NAMALWA (cell line): ENCODE measurements at regions not wholly inside any gene's neighbourhood (a gene's known extent, or its start where the extent isn't known, plus 50 kb on each side); places are given as distances from the start of the nearest gene placed in this dataset.
"Not testable (repeated sequence)": the region's sequence is repeated elsewhere in the genome, so short reads cannot be mapped to it uniquely, and the experiment has no call there.

Experiments
- DNase-seq: peaks from one replicate; pipeline ENCODE4 v3.0.0-alpha.2; 2015; ENCODE audit warnings: low spot score

DNA sequence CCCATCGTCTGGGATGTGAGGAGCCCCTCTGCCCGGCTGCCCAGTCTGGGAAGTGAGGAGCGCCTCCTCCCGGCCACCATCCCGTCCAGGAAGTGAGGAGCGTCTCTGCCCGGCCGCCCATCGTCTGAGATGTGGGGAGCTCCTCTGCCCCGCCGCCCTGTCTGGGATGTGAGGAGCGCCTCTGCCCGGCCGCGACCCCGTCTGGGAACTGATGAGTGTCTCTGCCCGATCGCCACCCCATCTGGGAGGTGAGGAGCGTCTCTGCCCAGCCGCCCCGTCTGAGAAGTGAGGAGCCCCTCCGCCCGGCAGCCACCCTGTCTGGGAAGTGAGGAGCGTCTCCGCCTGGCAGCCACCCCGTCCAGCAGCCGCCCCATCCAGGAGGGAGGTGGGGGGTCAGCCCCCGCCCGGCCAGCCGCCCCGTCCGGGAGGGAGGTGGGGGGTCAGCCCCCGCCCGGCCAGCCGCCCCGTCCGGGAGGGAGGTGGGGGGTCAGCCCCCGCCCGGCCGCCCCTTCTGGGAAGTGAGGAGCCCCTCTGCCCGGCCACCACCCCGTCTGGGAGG lies 705.8 kb downstream of the DTWD2 start:
- DNase-seq = not testable (repeated sequence)

DNA sequence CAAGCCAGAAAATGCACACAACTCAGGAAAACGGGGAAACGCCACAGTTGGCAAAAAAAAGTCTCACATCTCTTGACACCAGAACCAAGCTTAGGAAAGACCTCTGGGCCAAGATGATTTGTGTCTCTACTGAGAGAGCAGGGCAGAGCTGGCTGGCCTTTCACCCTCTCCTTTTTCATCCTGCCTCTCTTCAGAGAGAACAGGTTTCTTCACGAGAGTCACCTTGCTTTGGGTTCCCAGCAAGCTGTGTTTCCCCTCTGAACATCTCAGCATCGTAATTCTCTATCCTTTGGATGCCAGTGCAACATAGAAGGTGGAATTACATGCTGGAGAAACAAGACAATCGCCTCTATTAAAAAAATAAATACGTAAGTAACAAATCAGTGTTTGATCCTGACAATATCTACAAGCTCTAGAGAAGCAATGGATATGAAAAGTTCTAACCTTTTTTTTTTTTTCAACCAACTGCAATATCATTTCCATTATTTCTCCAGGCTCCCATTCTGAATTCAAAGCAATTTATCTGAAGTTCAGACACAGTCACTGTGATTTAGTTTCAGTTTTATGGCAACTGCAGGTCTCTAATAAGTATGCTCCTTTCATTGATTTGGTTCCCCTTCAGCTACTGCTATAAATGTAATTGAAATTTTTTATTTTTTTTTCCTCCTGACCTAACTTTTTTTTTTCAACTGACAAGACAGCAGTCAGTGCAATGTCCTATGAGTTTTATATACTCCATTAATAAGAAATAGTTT lies 708.6 kb downstream of the DTWD2 start:
- no peak for DNase-seq

DNA sequence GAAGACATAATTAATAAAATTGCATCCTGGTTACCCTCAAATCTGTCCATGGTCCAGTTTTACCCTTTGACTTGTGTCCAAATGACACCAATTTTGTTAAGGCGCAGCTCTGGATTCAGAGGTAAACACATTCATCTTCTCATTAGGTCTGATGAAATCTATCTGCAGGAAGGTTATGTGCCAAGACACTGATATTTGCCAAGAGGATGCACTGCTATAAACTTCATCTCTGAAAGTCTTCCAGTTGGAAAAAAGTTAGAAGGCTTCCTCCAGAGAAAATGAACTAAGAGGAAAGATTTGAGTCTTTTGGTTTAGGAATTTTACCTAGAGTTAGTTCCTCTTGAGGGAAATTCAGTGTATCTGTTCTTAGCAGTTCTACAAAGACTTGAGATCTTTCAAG lies 717.8 kb downstream of the DTWD2 start:
- no peak for DNase-seq

DNA sequence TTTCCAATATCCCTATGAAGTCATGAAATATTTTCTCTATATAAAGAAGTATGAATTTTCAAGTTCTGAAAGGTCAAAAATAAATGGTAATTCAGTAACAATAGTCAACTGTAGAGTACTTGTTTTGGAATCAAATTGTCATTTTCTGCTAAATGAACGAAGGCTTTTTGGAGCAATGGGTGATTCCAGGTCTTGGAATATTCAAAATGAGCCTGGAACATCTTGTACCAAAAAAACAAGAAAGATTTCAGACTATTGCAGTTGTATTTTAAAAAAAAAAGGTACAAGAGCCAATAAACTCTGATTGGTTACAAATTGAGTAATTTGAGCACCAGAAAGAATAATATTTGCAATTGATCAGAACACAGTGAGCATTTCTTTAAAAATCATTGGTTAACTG lies 730.1 kb downstream of the DTWD2 start:
- no peak for DNase-seq

DNA sequence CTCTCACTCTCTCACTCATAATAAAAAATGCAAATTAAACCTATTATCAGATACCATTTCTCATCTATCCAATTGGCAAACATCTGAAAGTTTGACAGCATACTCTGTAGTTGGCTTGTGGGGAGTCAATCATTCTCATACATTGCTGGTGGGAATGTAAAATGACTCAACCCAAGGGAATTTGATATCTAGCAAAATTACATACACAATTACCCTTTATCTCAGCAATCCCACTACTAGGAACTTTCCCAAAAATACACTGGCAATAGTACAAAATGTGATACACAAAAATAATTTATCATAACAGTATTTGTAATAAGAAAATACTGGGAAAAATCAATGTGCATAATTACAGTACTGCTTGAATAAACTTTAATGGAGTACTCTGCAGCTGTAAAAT lies 731.3 kb downstream of the DTWD2 start:
- no peak for DNase-seq

DNA sequence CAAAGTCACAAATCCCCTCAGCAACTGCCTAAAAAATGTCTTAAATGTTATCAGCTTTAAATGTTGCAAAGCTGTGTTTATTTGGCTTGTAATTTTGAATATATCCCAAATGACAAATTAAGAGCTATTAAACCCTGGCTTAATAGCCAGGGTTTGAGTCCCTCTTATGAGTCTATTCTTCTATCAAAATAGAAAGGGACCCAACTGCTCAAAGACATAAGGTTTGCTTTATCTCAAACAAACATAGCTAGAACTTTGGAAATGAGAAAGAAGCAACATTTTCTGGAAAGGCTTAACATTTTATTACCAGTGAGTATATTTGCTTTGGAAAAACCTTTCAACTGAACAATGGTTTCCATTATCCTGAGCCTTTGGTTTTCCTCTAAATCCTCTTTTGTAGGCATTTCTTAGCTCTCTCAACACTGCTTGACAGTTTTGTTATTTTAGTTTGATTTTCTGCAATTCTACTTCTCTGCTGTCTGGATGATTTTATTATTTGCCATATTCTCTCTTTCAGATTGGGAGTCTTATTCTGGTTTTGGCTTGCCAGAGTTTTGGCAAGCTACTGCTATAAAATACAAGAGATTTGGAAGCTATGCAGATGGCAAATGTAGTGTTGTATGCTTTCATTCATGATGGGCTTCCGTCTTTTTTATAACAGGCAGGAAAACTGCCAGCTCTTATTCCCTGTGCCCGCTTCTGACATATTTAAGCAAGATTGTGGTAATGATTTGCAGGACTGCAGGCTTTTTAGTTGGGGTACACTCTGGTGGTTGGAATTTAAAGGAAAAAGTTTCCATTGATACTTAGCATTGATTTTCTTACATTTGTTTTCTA lies 734.9 kb downstream of the DTWD2 start:
- DNase-seq = no peak

DNA sequence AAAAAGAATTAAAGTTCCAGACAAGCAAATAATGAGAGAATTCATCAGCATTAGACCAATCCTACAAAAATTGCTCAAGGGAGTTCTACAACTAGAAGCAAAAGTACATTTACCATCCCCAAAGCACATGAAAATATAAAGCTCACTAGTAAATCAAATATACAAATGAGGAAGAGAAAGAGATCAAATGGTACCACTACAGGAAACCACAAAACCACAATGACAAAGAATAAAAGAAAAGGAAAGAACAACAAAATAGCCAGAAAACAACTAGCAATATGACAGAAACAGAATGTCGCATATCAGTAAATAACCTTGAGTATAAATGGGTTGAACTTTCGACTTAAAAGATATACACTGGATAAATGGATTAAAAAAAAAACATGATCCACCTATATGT lies 739.0 kb downstream of the DTWD2 start:
- DNase-seq = peak; percentile 11

DNA sequence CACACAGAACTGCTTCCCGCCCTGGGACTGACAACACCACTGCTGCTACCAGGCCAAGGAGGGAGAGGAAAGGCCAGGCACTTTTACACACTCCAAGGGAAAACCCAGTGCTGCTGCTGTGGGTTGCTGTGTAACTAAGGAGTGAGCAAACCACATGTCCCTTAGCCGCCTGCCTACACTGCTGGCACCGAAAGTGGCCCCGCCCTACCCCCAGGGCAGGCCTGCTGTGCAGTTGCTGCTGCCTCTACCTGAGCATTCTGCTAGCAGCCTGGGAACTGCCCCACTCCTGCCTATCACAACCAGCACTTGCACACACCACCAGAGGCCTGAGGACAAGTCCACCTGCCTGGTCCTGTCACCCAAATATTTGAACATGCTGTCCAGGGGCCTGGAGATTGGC lies 740.9 kb downstream of the DTWD2 start:
- no peak for DNase-seq

DNA sequence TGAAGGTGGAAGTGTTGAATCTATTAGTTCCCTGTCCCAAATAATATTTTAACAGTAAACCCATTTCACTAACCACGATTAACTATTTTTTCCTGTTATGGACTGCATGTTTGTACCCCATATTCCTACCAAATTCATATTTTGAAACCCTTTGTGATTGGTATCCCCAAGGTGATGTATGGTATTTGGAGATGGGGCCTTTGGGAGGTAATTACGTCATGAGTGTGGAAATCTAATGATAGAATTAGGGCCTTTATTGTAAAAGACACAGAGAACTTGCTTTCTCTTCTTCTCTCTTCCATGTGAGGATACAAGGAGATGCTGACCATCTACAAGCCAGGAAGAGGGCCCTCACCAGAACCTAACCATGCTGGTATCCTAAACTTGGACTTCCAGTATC lies 744.7 kb downstream of the DTWD2 start:
- DNase-seq = no peak

DNA sequence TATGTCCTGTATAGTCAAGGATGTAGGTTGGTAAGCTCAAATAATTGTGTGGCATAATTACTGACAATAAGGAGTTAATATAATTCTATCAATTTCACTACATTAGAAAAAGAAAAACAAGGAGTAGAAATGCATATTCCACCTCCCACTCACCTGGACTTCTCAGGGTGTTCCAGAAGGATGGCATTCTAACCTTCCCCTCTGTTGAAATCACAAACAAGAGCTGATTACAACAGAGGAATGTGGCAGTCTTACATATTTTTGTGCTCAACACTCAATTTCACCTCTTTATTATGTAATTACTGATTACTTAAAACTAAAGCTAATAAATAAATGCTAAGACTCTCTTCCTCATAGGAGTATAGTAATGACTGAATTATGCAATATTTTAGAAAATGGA lies 745.3 kb downstream of the DTWD2 start:
- DNase-seq = no peak

DNA sequence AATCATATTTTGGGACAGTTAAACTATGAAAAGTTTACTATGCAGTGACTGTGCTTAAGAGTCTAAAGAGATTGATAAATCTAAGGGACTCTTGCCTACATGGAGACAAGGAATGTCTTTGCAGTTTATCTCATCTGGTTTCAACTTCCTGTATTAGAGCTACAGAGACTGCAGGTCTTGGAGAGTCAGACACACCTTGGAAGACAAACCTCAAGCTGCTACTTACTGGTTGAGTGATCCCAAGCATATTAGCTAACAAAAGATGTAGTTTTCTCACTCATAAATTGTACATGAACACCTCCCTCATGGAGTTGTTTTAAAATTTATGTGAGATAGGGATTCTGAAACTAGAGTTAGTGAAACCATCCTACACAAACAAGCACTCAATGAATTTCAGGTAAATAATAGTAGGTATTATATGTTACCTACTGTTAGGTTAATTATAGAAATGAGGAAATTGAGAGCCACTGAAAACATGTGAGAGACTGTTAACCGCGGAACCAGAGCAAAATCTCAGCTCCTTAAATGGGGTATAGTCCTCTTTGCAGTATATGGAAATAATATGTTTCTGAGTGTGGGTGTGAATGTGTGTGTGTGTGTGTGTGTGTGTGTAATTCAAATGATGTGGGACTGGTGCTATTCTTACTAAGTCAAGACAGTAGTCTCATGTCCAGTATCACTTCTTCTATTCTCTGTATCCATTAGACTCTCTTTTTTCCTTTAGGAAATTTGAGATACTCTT lies 752.1 kb downstream of the DTWD2 start:
- no peak for DNase-seq

DNA sequence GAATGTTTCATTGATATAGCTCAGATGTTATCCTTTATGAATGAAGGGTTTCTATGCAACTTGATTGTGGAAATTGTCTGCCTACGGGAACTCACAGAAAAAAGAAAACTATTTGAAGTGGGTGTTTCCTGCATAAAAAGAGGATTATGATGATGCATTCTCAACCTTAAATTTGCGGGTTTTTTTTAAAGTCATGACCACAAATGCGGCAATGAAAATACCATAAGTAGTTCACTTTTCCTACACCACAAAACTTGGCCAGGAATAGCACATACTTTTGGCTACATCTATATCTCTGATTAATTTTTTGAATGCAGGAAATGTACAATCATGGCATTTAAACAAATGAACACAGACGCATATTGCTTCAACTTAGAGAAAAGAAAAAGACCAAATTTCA lies 754.7 kb downstream of the DTWD2 start:
- no peak for DNase-seq

DNA sequence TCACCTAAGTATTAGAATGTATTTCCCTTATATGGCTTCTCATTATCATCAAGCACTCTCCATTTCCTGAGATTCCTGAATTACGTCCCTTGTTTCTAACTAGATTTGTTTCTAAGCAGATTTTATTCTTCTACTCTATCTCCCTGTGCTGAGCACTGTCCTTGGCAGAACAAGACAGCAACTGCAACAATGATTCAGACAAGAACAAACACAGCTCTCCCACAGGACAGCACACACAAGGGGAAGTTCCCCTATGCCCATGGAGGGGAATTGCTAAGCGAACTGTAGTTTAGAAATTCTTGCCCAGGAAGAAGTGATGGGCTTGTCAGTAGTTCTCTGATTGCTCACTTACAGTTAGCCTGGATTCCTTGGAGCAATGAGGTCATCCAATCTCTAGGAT lies 759.9 kb downstream of the DTWD2 start:
- no peak for DNase-seq

DNA sequence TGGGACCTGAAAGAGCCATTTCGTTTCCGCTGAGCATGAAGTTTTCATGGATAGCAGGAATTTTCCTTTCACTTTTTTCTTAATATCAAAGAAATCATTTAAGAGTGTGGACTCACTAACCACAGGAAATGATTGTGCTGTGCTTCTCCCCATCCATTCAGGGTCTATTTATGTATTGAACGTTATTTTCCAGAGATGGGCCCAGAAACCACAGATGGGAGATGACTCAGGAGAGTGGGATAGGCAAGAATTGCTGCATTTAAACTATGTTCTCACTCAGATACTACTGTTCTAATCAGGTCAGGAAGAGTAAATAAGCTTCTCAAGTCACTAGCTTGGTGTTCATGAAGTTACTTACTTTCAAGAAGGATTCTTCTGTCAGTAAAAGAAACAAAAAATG lies 763.8 kb downstream of the DTWD2 start:
- no peak for DNase-seq

DNA sequence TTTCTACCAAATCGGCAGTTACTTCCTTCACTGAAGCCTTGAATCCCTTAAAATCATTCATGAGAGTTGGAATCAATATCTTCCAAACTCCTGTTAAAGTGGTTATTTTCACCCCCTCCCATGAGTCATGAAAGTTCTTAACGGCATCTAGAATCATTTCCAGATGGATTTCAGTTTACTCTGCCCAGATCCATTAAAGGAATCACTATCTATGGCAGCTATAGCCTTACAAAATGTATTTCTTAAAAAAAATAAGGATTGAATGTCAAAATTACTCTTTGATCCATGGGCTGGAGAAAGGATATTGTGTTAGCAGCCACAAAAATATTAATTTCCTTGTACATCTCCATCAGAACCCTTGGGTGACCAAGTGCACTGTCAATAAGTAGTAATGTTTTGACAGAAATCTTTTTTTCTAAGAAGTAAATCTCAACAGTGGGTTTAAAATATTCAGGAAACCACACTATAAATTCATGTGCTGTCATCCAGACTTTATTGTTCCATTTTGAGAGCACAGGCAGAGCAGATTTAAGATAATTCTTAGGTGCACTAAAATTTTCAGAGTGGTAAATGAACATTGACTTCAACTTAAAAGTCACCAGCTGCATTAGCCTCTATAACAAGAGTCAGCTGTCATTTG lies 767.7 kb downstream of the DTWD2 start:
- DNase-seq = no peak

DNA sequence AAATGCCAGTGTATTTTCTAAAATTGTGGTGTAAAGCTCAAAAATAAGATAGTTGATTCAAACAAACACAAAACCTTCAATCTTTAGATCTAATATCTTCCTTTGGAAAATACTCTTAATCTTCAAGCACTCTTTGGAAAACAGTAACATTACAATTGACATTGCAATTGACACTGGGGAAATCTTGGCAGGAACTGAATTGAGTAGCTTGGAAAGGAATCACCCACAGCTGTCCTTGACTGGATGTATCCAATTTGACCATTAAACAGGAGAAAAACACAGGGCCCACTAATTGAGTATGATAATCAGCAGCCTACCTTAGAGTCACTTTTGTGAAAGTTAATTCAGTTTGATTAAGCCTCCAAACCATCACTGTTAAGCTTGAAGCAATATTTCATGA lies 776.7 kb downstream of the DTWD2 start:
- no peak for DNase-seq

DNA sequence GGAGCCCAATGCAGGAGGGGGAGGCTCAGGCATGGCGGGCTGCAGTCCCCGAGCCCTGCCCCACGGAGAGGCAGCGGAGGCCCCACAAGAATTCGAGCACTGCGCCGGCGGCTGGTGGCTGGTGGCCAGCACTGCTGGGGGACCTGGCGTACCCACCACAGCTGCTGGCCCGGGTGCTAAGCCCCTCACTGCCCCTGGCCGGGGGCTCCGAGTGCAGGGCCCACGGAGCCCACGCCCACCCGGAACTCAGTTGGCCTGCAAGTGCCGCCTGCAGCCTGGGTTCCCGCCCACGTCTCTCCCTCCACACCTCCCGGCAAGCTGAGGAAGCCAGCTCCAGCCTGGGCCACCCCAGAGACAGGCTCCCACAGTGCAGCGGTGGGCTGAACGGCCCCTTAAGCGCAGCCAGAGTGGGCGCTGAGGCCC lies 780.3 kb downstream of the DTWD2 start:
- no peak for DNase-seq

DNA sequence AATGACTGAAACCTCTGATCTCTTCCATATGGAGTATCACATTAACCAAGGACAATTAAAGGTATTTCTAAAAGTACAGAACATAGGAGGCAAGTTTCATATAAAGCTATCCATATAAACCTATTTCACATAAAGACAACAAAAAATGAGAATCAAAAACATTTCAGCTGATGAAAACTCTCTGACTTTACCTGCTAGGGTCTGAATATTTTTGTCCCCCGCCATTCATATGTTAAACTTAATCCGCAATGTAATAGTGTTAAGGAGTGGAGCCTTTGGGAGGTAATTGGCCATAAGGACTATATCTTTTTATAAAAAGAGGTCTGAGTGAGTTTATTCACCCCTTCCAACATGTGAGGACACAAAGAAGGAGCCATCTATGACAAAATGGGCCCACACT lies 788.5 kb downstream of the DTWD2 start:
- DNase-seq = no peak

DNA sequence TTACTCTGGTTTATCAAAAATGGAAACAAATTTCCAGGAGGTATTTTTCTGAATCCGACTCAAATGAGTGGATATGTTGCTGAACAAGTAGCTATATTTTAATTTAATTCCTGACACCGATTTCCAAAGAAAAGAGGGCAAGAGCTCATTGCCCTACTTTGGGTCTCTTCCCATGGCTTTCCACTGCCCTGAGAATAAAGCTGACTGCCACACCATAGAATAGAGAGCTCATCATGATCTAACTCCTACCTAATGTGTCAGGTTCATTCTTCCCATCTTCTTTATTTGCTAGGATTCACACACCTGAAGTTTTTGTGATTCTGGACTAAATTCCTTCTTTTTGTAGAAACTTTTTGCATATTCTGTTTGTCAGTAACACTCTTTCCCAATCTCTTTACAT lies 792.1 kb downstream of the DTWD2 start:
- DNase-seq = no peak

DNA sequence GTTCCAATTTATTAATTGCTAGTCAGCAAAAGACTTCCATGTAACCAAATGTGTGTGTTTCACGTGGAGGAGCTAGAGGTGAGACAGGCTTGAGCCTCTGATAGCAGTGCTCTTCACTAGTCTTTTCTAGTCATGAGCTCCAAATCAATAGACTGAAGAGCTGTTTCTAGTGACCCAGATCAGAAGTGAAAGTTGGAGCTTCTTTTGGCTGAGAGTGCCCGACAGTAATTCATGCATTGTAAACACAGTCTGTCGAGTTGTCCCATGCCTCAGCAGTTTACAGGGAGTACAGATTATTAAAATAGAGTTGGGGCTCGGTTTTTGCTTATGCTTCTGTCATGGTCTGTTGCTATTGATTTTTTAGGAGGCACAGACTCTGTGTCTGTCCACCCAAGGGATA lies 793.1 kb downstream of the DTWD2 start:
- DNase-seq = no peak

DNA sequence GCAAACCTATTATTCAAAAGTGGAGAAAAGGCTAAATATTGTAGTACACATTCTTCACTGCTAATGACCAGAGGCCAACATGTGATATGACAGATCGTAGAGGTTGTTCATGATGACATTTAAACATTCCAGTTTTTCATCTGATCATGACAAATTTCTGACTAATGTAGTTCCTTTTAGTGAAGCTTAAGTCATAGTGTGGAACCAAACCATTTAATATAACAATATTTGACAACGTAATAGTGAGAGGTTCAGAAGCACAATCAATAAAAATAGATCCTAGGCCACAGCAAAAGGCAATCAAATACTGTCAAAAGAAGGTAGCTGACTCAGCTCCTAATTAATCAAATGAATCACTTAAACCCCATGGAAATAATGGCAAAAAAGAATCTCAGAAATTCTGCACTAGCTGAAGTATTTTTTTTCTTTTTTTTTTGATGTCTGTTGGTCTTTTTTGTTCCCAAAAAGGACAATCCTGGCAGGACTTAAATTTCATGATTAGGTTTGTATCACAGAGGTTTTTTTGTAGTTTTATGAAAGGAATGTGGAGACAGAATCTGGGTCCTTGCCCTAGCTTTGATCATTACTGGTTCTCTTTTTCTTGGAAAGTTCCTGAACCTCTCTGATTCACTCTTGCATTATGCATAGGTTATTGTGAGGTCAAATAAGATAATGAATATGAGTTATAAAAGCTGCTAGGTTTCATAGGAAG lies 795.0 kb downstream of the DTWD2 start:
- DNase-seq = no peak
